ENCODE measurements at regions not wholly inside any gene's neighbourhood (a gene's known extent, or its start where the extent isn't known, plus 50 kb on each side); places are given as distances from the start of the nearest gene placed in this dataset.

- TF ChIP-seq CTCF (IDR thresholded peaks at IDR 0.05) (no peak), EZH2phosphoT487 (IDR thresholded peaks at IDR 0.05; ENCODE audit: borderline replicate concordance, low read depth) (no peak), POLR2AphosphoS5 (IDR thresholded peaks at IDR 0.05; ENCODE audit: low read depth, low read length) (no peak), RFX5 (IDR thresholded peaks at IDR 0.05; ENCODE audit: low read length) (no peak), REST (IDR thresholded peaks at IDR 0.05; ENCODE audit: low read depth, low read length) (no peak), NFIC (IDR thresholded peaks at IDR 0.05; ENCODE audit: borderline replicate concordance) (no peak), TCF12 (IDR thresholded peaks at IDR 0.05) (no peak), FOXM1 (IDR thresholded peaks at IDR 0.05; ENCODE audit: low read depth) (no peak), FOXJ3 (CRISPR knock-in tag; IDR thresholded peaks at IDR 0.05) (no peak)
Observed at GRCh38 chr2:6027066-6027465, 334.9 kb downstream of the SOX11 start.

Measured in SK-N-SH (cell line).